HepG2 (cell line): ENCODE measurements at regions not wholly inside any gene's neighbourhood (a gene's known extent, or its start where the extent isn't known, plus 50 kb on each side); places are given as distances from the start of the nearest gene placed in this dataset.

Source experiments
- DPF2 ChIP-seq: sonication (generic); formaldehyde crosslinking; IDR thresholded peaks from 2 replicates; pipeline ENCODE4 v1.4.0; 2020; ENCODE audit warnings: mild to moderate bottlenecking, low read depth, missing genetic modification reagents, borderline replicate concordance
- FOXK2 ChIP-seq: fragments of 450-650 bp; IDR thresholded peaks from 2 replicates; pipeline ENCODE4 v1.6.1; 2016
- NFE2L2 ChIP-seq: fragments of 150-350 bp; IDR thresholded peaks from 2 replicates; pipeline ENCODE4 v1.6.1; 2014; ENCODE audit warnings: low read length
- ZNF274 ChIP-seq: sonication (generic); formaldehyde crosslinking; IDR thresholded peaks from 2 replicates; pipeline ENCODE4 v1.5.1; 2020; ENCODE audit warnings: mild to moderate bottlenecking, missing genetic modification reagents
- ZNF550 ChIP-seq: sonication (generic); formaldehyde crosslinking; IDR thresholded peaks from 2 replicates; pipeline ENCODE4 v1.4.0; 2020; ENCODE audit warnings: mild to moderate bottlenecking, missing genetic modification reagents, borderline replicate concordance
- ZNF629 ChIP-seq: sonication (generic); formaldehyde crosslinking; conservative IDR thresholded peaks from 2 replicates; pipeline ENCODE4 v1.5.0; 2020; ENCODE audit warnings: missing genetic modification reagents
- ZNF749 ChIP-seq: sonication (generic); formaldehyde crosslinking; IDR thresholded peaks from 2 replicates; pipeline ENCODE4 v1.8.0; 2022; ENCODE audit warnings: mild to moderate bottlenecking, missing genetic modification reagents, moderate library complexity, borderline replicate concordance
- TF ChIP-seq, protein P1 (sequence below): sonication (generic); formaldehyde crosslinking; IDR thresholded peaks from 2 replicates; pipeline ENCODE4 v1.5.0; 2020; ENCODE audit warnings: mild to moderate bottlenecking, missing genetic modification reagents, moderate library complexity
- TF ChIP-seq, protein P2 (sequence below): IDR thresholded peaks from 2 replicates; pipeline ENCODE4 v1.6.1; 2012; ENCODE audit warnings: inconsistent platforms
- TF ChIP-seq, protein P3 (sequence below): sonication (generic); formaldehyde crosslinking; IDR thresholded peaks from 2 replicates; pipeline ENCODE4 v1.5.1; 2020; ENCODE audit warnings: mild to moderate bottlenecking, missing genetic modification reagents
- TF ChIP-seq, protein P4 (sequence below): sonication (generic); formaldehyde crosslinking; IDR thresholded peaks from 2 replicates; pipeline ENCODE4 v1.4.0; 2020; ENCODE audit warnings: mild to moderate bottlenecking, missing genetic modification reagents, borderline replicate concordance
- TF ChIP-seq, protein P5 (sequence below): sonication (generic); formaldehyde crosslinking; IDR thresholded peaks from 2 replicates; pipeline ENCODE4 v1.9.0; 2021; ENCODE audit warnings: missing genetic modification reagents, borderline replicate concordance
- TF ChIP-seq, protein P6 (sequence below): sonication (generic); formaldehyde crosslinking; IDR thresholded peaks from 2 replicates; pipeline ENCODE4 v1.4.0; 2020; ENCODE audit warnings: missing genetic modification reagents, borderline replicate concordance
- TF ChIP-seq, protein P7 (sequence below): sonication (generic); formaldehyde crosslinking; IDR thresholded peaks from 2 replicates; pipeline ENCODE4 v1.5.0; 2020; ENCODE audit warnings: missing genetic modification reagents, mild to moderate bottlenecking, borderline replicate concordance

DNA sequence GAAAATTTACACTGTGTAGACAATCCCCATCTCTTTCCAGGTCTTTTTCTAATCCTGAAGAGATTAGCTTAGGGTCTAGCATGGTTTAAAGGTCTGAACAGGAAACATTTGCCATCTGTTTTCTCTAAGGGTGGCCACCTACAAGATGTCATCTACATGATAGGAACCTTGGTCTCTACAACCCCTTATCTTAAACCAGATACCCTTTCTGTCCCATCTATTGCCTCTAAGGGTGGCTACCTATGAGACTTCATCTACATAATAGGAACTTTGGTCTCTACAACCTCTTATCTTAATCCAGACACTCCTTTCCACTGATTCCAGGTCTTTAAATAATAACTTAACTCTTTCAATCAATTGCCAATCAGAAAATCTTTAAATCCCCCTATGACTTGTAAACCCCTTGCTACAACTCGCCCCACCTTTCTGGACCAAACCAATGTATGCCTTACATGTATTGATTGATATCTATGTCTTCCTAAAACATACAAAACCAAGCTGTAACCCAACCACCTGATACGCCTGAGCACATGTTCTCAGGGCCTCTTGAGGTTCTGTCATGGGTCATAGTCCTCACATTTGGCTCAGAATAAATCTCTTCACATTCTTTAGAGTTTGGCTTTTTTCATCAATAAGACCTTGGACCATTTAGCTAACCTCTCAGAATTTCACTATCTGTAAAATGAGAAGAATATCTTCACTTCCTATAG, 605.0 kb downstream of the TUSC7 start:
- no peak for TF ChIP-seq FOXK2
- no peak for TF ChIP-seq ZNF629 (CRISPR knock-in tag)
- TF ChIP-seq ZNF550 (CRISPR knock-in tag): no peak
- TF ChIP-seq, protein P1, sequence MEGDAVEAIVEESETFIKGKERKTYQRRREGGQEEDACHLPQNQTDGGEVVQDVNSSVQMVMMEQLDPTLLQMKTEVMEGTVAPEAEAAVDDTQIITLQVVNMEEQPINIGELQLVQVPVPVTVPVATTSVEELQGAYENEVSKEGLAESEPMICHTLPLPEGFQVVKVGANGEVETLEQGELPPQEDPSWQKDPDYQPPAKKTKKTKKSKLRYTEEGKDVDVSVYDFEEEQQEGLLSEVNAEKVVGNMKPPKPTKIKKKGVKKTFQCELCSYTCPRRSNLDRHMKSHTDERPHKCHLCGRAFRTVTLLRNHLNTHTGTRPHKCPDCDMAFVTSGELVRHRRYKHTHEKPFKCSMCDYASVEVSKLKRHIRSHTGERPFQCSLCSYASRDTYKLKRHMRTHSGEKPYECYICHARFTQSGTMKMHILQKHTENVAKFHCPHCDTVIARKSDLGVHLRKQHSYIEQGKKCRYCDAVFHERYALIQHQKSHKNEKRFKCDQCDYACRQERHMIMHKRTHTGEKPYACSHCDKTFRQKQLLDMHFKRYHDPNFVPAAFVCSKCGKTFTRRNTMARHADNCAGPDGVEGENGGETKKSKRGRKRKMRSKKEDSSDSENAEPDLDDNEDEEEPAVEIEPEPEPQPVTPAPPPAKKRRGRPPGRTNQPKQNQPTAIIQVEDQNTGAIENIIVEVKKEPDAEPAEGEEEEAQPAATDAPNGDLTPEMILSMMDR (CRISPR knock-in tag): no peak
- TF ChIP-seq, protein P2, sequence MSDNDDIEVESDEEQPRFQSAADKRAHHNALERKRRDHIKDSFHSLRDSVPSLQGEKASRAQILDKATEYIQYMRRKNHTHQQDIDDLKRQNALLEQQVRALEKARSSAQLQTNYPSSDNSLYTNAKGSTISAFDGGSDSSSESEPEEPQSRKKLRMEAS: no peak
- TF ChIP-seq, protein P3, sequence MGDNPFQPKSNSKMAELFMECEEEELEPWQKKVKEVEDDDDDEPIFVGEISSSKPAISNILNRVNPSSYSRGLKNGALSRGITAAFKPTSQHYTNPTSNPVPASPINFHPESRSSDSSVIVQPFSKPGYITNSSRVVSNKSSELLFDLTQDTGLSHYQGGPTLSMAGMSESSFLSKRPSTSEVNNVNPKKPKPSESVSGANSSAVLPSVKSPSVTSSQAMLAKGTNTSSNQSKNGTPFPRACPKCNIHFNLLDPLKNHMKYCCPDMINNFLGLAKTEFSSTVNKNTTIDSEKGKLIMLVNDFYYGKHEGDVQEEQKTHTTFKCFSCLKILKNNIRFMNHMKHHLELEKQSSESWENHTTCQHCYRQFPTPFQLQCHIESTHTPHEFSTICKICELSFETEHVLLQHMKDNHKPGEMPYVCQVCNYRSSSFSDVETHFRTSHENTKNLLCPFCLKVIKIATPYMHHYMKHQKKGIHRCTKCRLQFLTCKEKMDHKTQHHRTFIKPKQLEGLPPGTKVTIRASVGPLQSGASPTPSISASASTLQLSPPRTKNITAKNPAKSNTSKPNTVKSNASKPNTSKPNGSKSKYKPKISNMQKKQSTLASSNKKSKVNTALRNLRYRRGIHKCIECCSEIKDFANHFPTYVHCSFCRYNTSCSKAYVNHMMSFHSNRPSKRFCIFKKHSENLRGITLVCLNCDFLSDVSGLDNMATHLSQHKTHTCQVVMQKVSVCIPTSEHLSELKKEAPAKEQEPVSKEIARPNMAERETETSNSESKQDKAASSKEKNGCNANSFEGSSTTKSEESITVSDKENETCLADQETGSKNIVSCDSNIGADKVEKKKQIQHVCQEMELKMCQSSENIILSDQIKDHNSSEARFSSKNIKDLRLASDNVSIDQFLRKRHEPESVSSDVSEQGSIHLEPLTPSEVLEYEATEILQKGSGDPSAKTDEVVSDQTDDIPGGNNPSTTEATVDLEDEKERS (CRISPR knock-in tag): no peak
- TF ChIP-seq DPF2: no peak
- TF ChIP-seq, protein P4, sequence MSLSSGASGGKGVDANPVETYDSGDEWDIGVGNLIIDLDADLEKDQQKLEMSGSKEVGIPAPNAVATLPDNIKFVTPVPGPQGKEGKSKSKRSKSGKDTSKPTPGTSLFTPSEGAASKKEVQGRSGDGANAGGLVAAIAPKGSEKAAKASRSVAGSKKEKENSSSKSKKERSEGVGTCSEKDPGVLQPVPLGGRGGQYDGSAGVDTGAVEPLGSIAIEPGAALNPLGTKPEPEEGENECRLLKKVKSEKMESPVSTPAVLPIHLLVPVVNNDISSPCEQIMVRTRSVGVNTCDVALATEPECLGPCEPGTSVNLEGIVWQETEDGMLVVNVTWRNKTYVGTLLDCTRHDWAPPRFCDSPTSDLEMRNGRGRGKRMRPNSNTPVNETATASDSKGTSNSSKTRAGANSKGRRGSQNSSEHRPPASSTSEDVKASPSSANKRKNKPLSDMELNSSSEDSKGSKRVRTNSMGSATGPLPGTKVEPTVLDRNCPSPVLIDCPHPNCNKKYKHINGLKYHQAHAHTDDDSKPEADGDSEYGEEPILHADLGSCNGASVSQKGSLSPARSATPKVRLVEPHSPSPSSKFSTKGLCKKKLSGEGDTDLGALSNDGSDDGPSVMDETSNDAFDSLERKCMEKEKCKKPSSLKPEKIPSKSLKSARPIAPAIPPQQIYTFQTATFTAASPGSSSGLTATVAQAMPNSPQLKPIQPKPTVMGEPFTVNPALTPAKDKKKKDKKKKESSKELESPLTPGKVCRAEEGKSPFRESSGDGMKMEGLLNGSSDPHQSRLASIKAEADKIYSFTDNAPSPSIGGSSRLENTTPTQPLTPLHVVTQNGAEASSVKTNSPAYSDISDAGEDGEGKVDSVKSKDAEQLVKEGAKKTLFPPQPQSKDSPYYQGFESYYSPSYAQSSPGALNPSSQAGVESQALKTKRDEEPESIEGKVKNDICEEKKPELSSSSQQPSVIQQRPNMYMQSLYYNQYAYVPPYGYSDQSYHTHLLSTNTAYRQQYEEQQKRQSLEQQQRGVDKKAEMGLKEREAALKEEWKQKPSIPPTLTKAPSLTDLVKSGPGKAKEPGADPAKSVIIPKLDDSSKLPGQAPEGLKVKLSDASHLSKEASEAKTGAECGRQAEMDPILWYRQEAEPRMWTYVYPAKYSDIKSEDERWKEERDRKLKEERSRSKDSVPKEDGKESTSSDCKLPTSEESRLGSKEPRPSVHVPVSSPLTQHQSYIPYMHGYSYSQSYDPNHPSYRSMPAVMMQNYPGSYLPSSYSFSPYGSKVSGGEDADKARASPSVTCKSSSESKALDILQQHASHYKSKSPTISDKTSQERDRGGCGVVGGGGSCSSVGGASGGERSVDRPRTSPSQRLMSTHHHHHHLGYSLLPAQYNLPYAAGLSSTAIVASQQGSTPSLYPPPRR (CRISPR knock-in tag): no peak
- TF ChIP-seq, protein P5, sequence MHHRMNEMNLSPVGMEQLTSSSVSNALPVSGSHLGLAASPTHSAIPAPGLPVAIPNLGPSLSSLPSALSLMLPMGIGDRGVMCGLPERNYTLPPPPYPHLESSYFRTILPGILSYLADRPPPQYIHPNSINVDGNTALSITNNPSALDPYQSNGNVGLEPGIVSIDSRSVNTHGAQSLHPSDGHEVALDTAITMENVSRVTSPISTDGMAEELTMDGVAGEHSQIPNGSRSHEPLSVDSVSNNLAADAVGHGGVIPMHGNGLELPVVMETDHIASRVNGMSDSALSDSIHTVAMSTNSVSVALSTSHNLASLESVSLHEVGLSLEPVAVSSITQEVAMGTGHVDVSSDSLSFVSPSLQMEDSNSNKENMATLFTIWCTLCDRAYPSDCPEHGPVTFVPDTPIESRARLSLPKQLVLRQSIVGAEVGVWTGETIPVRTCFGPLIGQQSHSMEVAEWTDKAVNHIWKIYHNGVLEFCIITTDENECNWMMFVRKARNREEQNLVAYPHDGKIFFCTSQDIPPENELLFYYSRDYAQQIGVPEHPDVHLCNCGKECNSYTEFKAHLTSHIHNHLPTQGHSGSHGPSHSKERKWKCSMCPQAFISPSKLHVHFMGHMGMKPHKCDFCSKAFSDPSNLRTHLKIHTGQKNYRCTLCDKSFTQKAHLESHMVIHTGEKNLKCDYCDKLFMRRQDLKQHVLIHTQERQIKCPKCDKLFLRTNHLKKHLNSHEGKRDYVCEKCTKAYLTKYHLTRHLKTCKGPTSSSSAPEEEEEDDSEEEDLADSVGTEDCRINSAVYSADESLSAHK (CRISPR knock-in tag): no peak
- TF ChIP-seq ZNF749 (CRISPR knock-in tag): no peak
- no peak for TF ChIP-seq NFE2L2
- TF ChIP-seq, protein P6, sequence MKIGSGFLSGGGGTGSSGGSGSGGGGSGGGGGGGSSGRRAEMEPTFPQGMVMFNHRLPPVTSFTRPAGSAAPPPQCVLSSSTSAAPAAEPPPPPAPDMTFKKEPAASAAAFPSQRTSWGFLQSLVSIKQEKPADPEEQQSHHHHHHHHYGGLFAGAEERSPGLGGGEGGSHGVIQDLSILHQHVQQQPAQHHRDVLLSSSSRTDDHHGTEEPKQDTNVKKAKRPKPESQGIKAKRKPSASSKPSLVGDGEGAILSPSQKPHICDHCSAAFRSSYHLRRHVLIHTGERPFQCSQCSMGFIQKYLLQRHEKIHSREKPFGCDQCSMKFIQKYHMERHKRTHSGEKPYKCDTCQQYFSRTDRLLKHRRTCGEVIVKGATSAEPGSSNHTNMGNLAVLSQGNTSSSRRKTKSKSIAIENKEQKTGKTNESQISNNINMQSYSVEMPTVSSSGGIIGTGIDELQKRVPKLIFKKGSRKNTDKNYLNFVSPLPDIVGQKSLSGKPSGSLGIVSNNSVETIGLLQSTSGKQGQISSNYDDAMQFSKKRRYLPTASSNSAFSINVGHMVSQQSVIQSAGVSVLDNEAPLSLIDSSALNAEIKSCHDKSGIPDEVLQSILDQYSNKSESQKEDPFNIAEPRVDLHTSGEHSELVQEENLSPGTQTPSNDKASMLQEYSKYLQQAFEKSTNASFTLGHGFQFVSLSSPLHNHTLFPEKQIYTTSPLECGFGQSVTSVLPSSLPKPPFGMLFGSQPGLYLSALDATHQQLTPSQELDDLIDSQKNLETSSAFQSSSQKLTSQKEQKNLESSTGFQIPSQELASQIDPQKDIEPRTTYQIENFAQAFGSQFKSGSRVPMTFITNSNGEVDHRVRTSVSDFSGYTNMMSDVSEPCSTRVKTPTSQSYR (CRISPR knock-in tag): no peak
- TF ChIP-seq ZNF274 (CRISPR knock-in tag): no peak
- TF ChIP-seq, protein P7, sequence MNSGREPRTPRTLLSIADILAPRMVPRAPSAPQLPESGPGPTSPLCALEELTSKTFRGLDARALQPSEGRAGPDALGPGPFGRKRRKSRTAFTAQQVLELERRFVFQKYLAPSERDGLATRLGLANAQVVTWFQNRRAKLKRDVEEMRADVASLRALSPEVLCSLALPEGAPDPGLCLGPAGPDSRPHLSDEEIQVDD (CRISPR knock-in tag): no peak
